ENCODE measurements at regions not wholly inside any gene's neighbourhood (a gene's known extent, or its start where the extent isn't known, plus 50 kb on each side); places are given as distances from the start of the nearest gene placed in this dataset.

GRCh38 chr22:47552024-47552423, 789.6 kb downstream of the TBC1D22A start:
- Histone ChIP-seq H3K27me3 (ENCODE audit: insufficient read depth) (no peaks in the 10 kb centered on the region), H3K79me2 (replicated peaks; ENCODE audit: insufficient read depth) (no peaks in the 10 kb centered on the region), H3F3A (replicated peaks; ENCODE audit: low read depth) (peaks cover 1% of the 10 kb centered on the region; the same call in 1 of the 2 replicates), H2AFZ (no peak overlapping the region), H3K27ac (ENCODE audit: low read depth) (no peak overlapping the region), H4K20me1 (replicated peaks; ENCODE audit: insufficient read depth) (no peaks in the 10 kb centered on the region), H3K9me2 (ENCODE audit: insufficient read depth) (no peaks in the 10 kb centered on the region), H3K4me3 (no peak overlapping the region), H3K36me3 (ENCODE audit: insufficient read depth) (0 out of 2 replicates have a peak, but pooled peaks cover 8% of the 10 kb centered on the region), H3K4me2 (no peak overlapping the region), H3K4me1 (ENCODE audit: insufficient read depth) (no peaks in the 10 kb centered on the region)
- peaks cover 17% of the 10 kb centered on the region for H3K27me3 Mint-ChIP-seq (ENCODE audit: insufficient read depth, low read depth, poor library complexity)
- H3K36me3 Mint-ChIP-seq (ENCODE audit: low read depth), result peaks cover 42% of the 10 kb centered on the region
- TF ChIP-seq EZH2 (IDR thresholded peaks at IDR 0.05; ENCODE audit: low read depth, unreplicated experiment) (no peak), CTCF (conservative IDR thresholded peaks at IDR 0.05; ENCODE audit: low read depth in 2 of 2) (no peak)
- H3K9me3 Mint-ChIP-seq, result peaks cover 96% of the 10 kb centered on the region
- ATAC-seq (no peak), DNase-seq (ENCODE audit: low spot score) (no peak)
- no peak overlapping the region for H3K27ac Mint-ChIP-seq
- no peaks in the 10 kb centered on the region for H3K4me1 Mint-ChIP-seq
- H3K4me3 Mint-ChIP-seq, result no peak overlapping the region

GRCh38 chr22:47551431-47551775, 789.0 kb downstream of the TBC1D22A start:
- H3K9me3 Mint-ChIP-seq, result peaks cover 96% of the 10 kb centered on the region
- Histone ChIP-seq H3K27me3 (ENCODE audit: insufficient read depth) (no peaks in the 10 kb centered on the region), H3K36me3 (ENCODE audit: insufficient read depth) (0 out of 2 replicates have a peak, but pooled peaks cover 8% of the 10 kb centered on the region), H3K79me2 (replicated peaks; ENCODE audit: insufficient read depth) (no peaks in the 10 kb centered on the region), H3K4me2 (no peak overlapping the region), H3K4me1 (ENCODE audit: insufficient read depth) (no peaks in the 10 kb centered on the region), H3F3A (replicated peaks; ENCODE audit: low read depth) (no peaks in the 10 kb centered on the region), H4K20me1 (replicated peaks; ENCODE audit: insufficient read depth) (no peaks in the 10 kb centered on the region), H3K27ac (ENCODE audit: low read depth) (no peak overlapping the region), H2AFZ (no peak overlapping the region), H3K4me3 (no peak overlapping the region), H3K9me2 (ENCODE audit: insufficient read depth) (no peaks in the 10 kb centered on the region)
- peaks cover 20% of the 10 kb centered on the region for H3K27me3 Mint-ChIP-seq (ENCODE audit: insufficient read depth, low read depth, poor library complexity)
- DNase-seq (ENCODE audit: low spot score), result no peak
- no peak overlapping the region for H3K4me3 Mint-ChIP-seq
- no peaks in the 10 kb centered on the region for H3K4me1 Mint-ChIP-seq
- ATAC-seq, result no peak
- TF ChIP-seq EZH2phosphoT487 (IDR thresholded peaks at IDR 0.05; ENCODE audit: unreplicated experiment), result no peak
- TF ChIP-seq NANOG (IDR thresholded peaks at IDR 0.05; ENCODE audit: borderline replicate concordance), result no peak
- no peak for TF ChIP-seq CTCF (conservative IDR thresholded peaks at IDR 0.05; ENCODE audit: low read depth in 2 of 2)
- no peak for TF ChIP-seq CREB1 (CRISPR knock-in tag; IDR thresholded peaks at IDR 0.05; ENCODE audit: low read depth)
- TF ChIP-seq ZNF462 (CRISPR knock-in tag; IDR thresholded peaks at IDR 0.05), result no peak
- TF ChIP-seq POLR2AphosphoS5 (IDR thresholded peaks at IDR 0.05; ENCODE audit: low read depth), result no peak
- TF ChIP-seq ETS1 (IDR thresholded peaks at IDR 0.05), result no peak
- H3K36me3 Mint-ChIP-seq (ENCODE audit: low read depth), result peaks cover 43% of the 10 kb centered on the region
- H3K27ac Mint-ChIP-seq, result no peak overlapping the region

Measured in GM23338 (cell line).